ENCODE measurements at regions not wholly inside any gene's neighbourhood (a gene's known extent, or its start where the extent isn't known, plus 50 kb on each side); places are given as distances from the start of the nearest gene placed in this dataset.
A peak's percentile ranks its signal among the peaks of the same experiment; 100 is the strongest.

DNA sequence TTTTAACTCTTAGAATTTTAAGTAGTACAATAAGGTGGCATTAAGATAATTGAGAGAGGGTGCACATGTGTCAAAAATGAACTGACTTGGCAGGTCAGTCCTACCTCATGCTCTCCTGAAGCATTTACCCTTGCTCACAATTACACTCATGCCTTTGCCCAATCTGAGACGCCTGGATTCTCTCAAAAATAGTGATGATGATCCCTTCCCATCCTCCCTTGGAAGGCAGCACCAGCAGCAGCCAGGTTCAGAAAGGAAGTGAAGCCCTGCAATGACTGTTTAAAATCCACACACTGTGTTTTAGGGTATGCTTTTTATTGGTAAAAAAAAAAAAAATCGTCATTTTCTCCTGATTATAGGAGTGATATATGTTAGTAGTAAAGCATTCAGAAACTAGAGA is 246.6 kb downstream of the PRELID2 start:
- H3K36me3 Mint-ChIP-seq (ENCODE audit: low read depth, unreplicated experiment) = no peaks in the 10 kb centered on the region
- FAIRE-seq (no peak), DNase-seq (ENCODE audit: low read depth) (no peak)
- H3K27ac ChIP-seq (ENCODE audit: low read depth, low read length) = no peak overlapping the region
- no peaks in the 10 kb centered on the region for H3K27me3 Mint-ChIP-seq (ENCODE audit: low read depth, unreplicated experiment)
- no peak overlapping the region for H3K9ac ChIP-seq (ENCODE audit: low read length)
- H3K4me1 ChIP-seq (ENCODE audit: insufficient read depth, low read length) = peaks cover 7% of the 10 kb centered on the region
- TF ChIP-seq EZH2 (IDR thresholded peaks at IDR 0.05; ENCODE audit: insufficient read depth, low read length) (no peak), CTCF (IDR thresholded peaks at IDR 0.05; ENCODE audit: insufficient read depth, low read depth, low read length) (no peak)
- no peak overlapping the region for H3K27ac Mint-ChIP-seq (ENCODE audit: unreplicated experiment)
- H4K20me1 ChIP-seq (ENCODE audit: insufficient read depth, low read length) = no peaks in the 10 kb centered on the region
- no peaks in the 10 kb centered on the region for H3K27me3 ChIP-seq (ENCODE audit: insufficient read depth, low read length)
- H3K36me3 ChIP-seq (ENCODE audit: insufficient read depth, low read length) = no peaks in the 10 kb centered on the region
- no peak overlapping the region for H2AFZ ChIP-seq (ENCODE audit: low read depth, low read length)
- no peak overlapping the region for H3K4me3 ChIP-seq (ENCODE audit: insufficient read depth, low read depth, low read length)
- no peak overlapping the region for H3K4me2 ChIP-seq (ENCODE audit: low read length)
- H3K9me3 ChIP-seq (ENCODE audit: insufficient read depth, low read depth, low read length) = no peaks in the 10 kb centered on the region
- no peaks in the 10 kb centered on the region for H3K9me3 Mint-ChIP-seq (ENCODE audit: unreplicated experiment)
- H3K4me1 Mint-ChIP-seq (ENCODE audit: low read depth, unreplicated experiment) = peaks cover 19% of the 10 kb centered on the region
- H3K79me2 ChIP-seq (ENCODE audit: insufficient read depth, low read length) = no peaks in the 10 kb centered on the region
- H3K4me3 Mint-ChIP-seq (ENCODE audit: unreplicated experiment) = no peak overlapping the region

GRCh38 chr5:145588113-145588512 is 247.0 kb downstream of the PRELID2 start:
- Histone ChIP-seq H3K4me2 (ENCODE audit: low read length) (peak overlapping the region; percentile 39), H3K9me3 (ENCODE audit: insufficient read depth, low read depth, low read length) (no peaks in the 10 kb centered on the region), H3K4me1 (ENCODE audit: insufficient read depth, low read length) (peaks cover 7% of the 10 kb centered on the region), H3K36me3 (ENCODE audit: insufficient read depth, low read length) (no peaks in the 10 kb centered on the region), H3K27me3 (ENCODE audit: insufficient read depth, low read length) (no peaks in the 10 kb centered on the region), H3K79me2 (ENCODE audit: insufficient read depth, low read length) (no peaks in the 10 kb centered on the region), H2AFZ (ENCODE audit: low read depth, low read length) (no peak overlapping the region), H3K9ac (ENCODE audit: low read length) (no peak overlapping the region), H3K27ac (ENCODE audit: low read depth, low read length) (peak overlapping the region; percentile 29), H3K4me3 (ENCODE audit: insufficient read depth, low read depth, low read length) (no peak overlapping the region), H4K20me1 (ENCODE audit: insufficient read depth, low read length) (no peaks in the 10 kb centered on the region)
- Mint-ChIP-seq H3K4me3 (ENCODE audit: unreplicated experiment) (no peak overlapping the region), H3K27ac (ENCODE audit: unreplicated experiment) (no peak overlapping the region), H3K9me3 (ENCODE audit: unreplicated experiment) (peaks cover 2% of the 10 kb centered on the region), H3K36me3 (ENCODE audit: low read depth, unreplicated experiment) (no peaks in the 10 kb centered on the region), H3K27me3 (ENCODE audit: low read depth, unreplicated experiment) (no peaks in the 10 kb centered on the region), H3K4me1 (ENCODE audit: low read depth, unreplicated experiment) (peaks cover 19% of the 10 kb centered on the region)
- FAIRE-seq = no peak
- TF ChIP-seq EZH2 (IDR thresholded peaks at IDR 0.05; ENCODE audit: insufficient read depth, low read length) (no peak), CTCF (IDR thresholded peaks at IDR 0.05; ENCODE audit: insufficient read depth, low read depth, low read length) (no peak)
- DNase-seq (ENCODE audit: low read depth) = no peak

GRCh38 chr5:145587710-145588109 is 247.4 kb downstream of the PRELID2 start:
- peak overlapping the region; percentile 39 for H3K4me2 ChIP-seq (ENCODE audit: low read length)
- H3K27ac ChIP-seq (ENCODE audit: low read depth, low read length) = peak overlapping the region; percentile 29
- no peak overlapping the region for H3K27ac Mint-ChIP-seq (ENCODE audit: unreplicated experiment)
- H3K27me3 ChIP-seq (ENCODE audit: insufficient read depth, low read length) = no peaks in the 10 kb centered on the region
- no peaks in the 10 kb centered on the region for H3K36me3 ChIP-seq (ENCODE audit: insufficient read depth, low read length)
- peaks cover 2% of the 10 kb centered on the region for H3K9me3 Mint-ChIP-seq (ENCODE audit: unreplicated experiment)
- TF ChIP-seq EZH2 (IDR thresholded peaks at IDR 0.05; ENCODE audit: insufficient read depth, low read length) (no peak), CTCF (IDR thresholded peaks at IDR 0.05; ENCODE audit: insufficient read depth, low read depth, low read length) (no peak)
- H3K4me3 Mint-ChIP-seq (ENCODE audit: unreplicated experiment) = no peak overlapping the region
- no peak overlapping the region for H3K4me3 ChIP-seq (ENCODE audit: insufficient read depth, low read depth, low read length)
- H3K79me2 ChIP-seq (ENCODE audit: insufficient read depth, low read length) = no peaks in the 10 kb centered on the region
- no peaks in the 10 kb centered on the region for H4K20me1 ChIP-seq (ENCODE audit: insufficient read depth, low read length)
- no peak for FAIRE-seq
- peaks cover 7% of the 10 kb centered on the region for H3K4me1 ChIP-seq (ENCODE audit: insufficient read depth, low read length)
- H3K9me3 ChIP-seq (ENCODE audit: insufficient read depth, low read depth, low read length) = no peaks in the 10 kb centered on the region
- peaks cover 19% of the 10 kb centered on the region for H3K4me1 Mint-ChIP-seq (ENCODE audit: low read depth, unreplicated experiment)
- H2AFZ ChIP-seq (ENCODE audit: low read depth, low read length) = no peak overlapping the region
- H3K27me3 Mint-ChIP-seq (ENCODE audit: low read depth, unreplicated experiment) = no peaks in the 10 kb centered on the region
- H3K9ac ChIP-seq (ENCODE audit: low read length) = no peak overlapping the region
- H3K36me3 Mint-ChIP-seq (ENCODE audit: low read depth, unreplicated experiment) = no peaks in the 10 kb centered on the region
- DNase-seq (ENCODE audit: low read depth) = peak; percentile 96

All from astrocyte (in vitro differentiated cells and primary cell).